HL-60 (cell line): ENCODE measurements at regions not wholly inside any gene's neighbourhood (a gene's known extent, or its start where the extent isn't known, plus 50 kb on each side); places are given as distances from the start of the nearest gene placed in this dataset.

ENCODE experiments used
- DNase-seq, 2 experiments: peaks; one replicate each; pipeline ENCODE4 v3.0.0-alpha.2; 2010 to 2020; ENCODE audit warnings: low read depth in 1 of 2, low spot score in 1 of 2
- H3K27ac ChIP-seq: fragments of 250-450 bp; sonication (Bioruptor Pico); replicated peaks from 2 replicates; pipeline ENCODE4 v1.5.1; 2020; ENCODE audit warnings: mild to moderate bottlenecking, moderate library complexity
- H3K27me3 ChIP-seq: fragments of 250-450 bp; sonication (Bioruptor Pico); 2 replicates; pipeline ENCODE4 v1.5.1; 2021; ENCODE audit warnings: mild to moderate bottlenecking, moderate library complexity; ENCODE audit not compliant: insufficient read depth, poor library complexity, severe bottlenecking
- H3K4me3 ChIP-seq: replicated peaks from 2 replicates; pipeline ENCODE4 v1.5.1; 2011; ENCODE audit warnings: mild to moderate bottlenecking, control low read depth, low read length; ENCODE audit not compliant: insufficient read depth
- CTCF ChIP-seq: IDR thresholded peaks from one replicate; pipeline ENCODE4 v1.5.1; 2011; ENCODE audit warnings: low read length, control low read depth, inconsistent platforms; ENCODE audit not compliant: insufficient read depth
- GABPA ChIP-seq: IDR thresholded peaks from 2 replicates; pipeline ENCODE4 v1.6.1; 2012; ENCODE audit warnings: low read depth
- POLR2AphosphoS5 ChIP-seq: IDR thresholded peaks from 2 replicates; pipeline ENCODE4 v1.6.1; 2012; ENCODE audit warnings: low read depth
- REST ChIP-seq: IDR thresholded peaks from 2 replicates; pipeline ENCODE4 v1.6.1; 2012; ENCODE audit warnings: low read depth; ENCODE audit not compliant: insufficient replicate concordance
- SPI1 ChIP-seq: IDR thresholded peaks from 2 replicates; pipeline ENCODE4 v1.6.1; 2012; ENCODE audit warnings: low read depth, mild to moderate bottlenecking, borderline replicate concordance

- no peak overlapping the region for H3K27ac ChIP-seq
- TF ChIP-seq GABPA (no peak), SPI1 (no peak), REST (no peak), CTCF (no peak), POLR2AphosphoS5 (no peak)
- no peaks in the 10 kb centered on the region for H3K27me3 ChIP-seq
- DNase-seq: no peak
- H3K4me3 ChIP-seq: no peak overlapping the region
Measured at GRCh38 chr1:82486969-82487368, 686.2 kb downstream of the ADGRL2 start.

GRCh38 chr1:82486468-82486867, 685.7 kb downstream of the ADGRL2 start:
- DNase-seq: no peak
- TF ChIP-seq SPI1 (no peak), GABPA (no peak), CTCF (no peak), REST (no peak), POLR2AphosphoS5 (no peak)

GRCh38 chr1:82485591-82486369, 685.0 kb downstream of the ADGRL2 start:
- H3K27me3 ChIP-seq: no peaks in the 10 kb centered on the region
- no peak overlapping the region for H3K27ac ChIP-seq
- TF ChIP-seq CTCF: no peak
- TF ChIP-seq GABPA: no peak
- TF ChIP-seq SPI1: no peak
- no peak for TF ChIP-seq REST
- TF ChIP-seq POLR2AphosphoS5: no peak
- no peak overlapping the region for H3K4me3 ChIP-seq
- no peak for DNase-seq

More at GRCh38 chr1:82486468-82486867, 685.7 kb downstream of the ADGRL2 start:
- H3K4me3 ChIP-seq: no peak overlapping the region
- H3K27ac ChIP-seq: no peak overlapping the region
- H3K27me3 ChIP-seq: no peaks in the 10 kb centered on the region
